ENCODE measurements at regions not wholly inside any gene's neighbourhood (a gene's known extent, or its start where the extent isn't known, plus 50 kb on each side); places are given as distances from the start of the nearest gene placed in this dataset.

- Mint-ChIP-seq H3K9me3 (peaks cover 1% of the 10 kb centered on the region), H3K36me3 (no peaks in the 10 kb centered on the region), H3K4me1 (no peaks in the 10 kb centered on the region), H3K27ac (no peak overlapping the region), H3K4me3 (no peak overlapping the region), H3K27me3 (no peaks in the 10 kb centered on the region)
- CTCF ChIA-PET, result no interaction called here
- DNase-seq, result no peak
These were observed 67.6 kb downstream of the NMUR2 start for GRCh38 chr5:152337484-152337883.

- Mint-ChIP-seq H3K4me1 (no peaks in the 10 kb centered on the region), H3K4me3 (no peak overlapping the region), H3K27me3 (no peaks in the 10 kb centered on the region), H3K27ac (no peak overlapping the region), H3K36me3 (no peaks in the 10 kb centered on the region), H3K9me3 (peaks cover 1% of the 10 kb centered on the region)
- CTCF ChIA-PET, result no interaction called here
- DNase-seq, result no peak
These were observed 69.6 kb downstream of the NMUR2 start for GRCh38 chr5:152335461-152335860.

GRCh38 chr5:152332716-152333460, 72.2 kb downstream of the NMUR2 start:
- Mint-ChIP-seq H3K4me1 (no peaks in the 10 kb centered on the region), H3K36me3 (no peaks in the 10 kb centered on the region), H3K27ac (no peak overlapping the region), H3K9me3 (no peaks in the 10 kb centered on the region), H3K27me3 (no peaks in the 10 kb centered on the region), H3K4me3 (no peak overlapping the region)
- no peak for DNase-seq
- CTCF ChIA-PET, result interaction anchor here (1.4 kb wide), 1 partner anchor 16 kb away, joined by 4 read pairs; no protein-coding TSS in a partner anchor

GRCh38 chr5:152331718-152332117, 73.4 kb downstream of the NMUR2 start:
- Mint-ChIP-seq H3K36me3 (no peaks in the 10 kb centered on the region), H3K27me3 (no peaks in the 10 kb centered on the region), H3K4me3 (no peak overlapping the region), H3K4me1 (no peaks in the 10 kb centered on the region), H3K9me3 (no peaks in the 10 kb centered on the region), H3K27ac (no peak overlapping the region)
- CTCF ChIA-PET, result no interaction called here
- DNase-seq, result no peak

- Mint-ChIP-seq H3K4me1 (no peaks in the 10 kb centered on the region), H3K4me3 (no peak overlapping the region), H3K27me3 (no peaks in the 10 kb centered on the region), H3K36me3 (no peaks in the 10 kb centered on the region), H3K27ac (no peak overlapping the region), H3K9me3 (no peaks in the 10 kb centered on the region)
- CTCF ChIA-PET, result no interaction called here
- no peak for DNase-seq
These were observed 74.1 kb downstream of the NMUR2 start for GRCh38 chr5:152331006-152331405.

GRCh38 chr5:152329761-152330283, 75.3 kb downstream of the NMUR2 start:
- no peak for DNase-seq
- H3K9me3 Mint-ChIP-seq, result no peaks in the 10 kb centered on the region
- CTCF ChIA-PET, result no interaction called here
- H3K27ac Mint-ChIP-seq, result no peak overlapping the region
- no peaks in the 10 kb centered on the region for H3K27me3 Mint-ChIP-seq
- no peaks in the 10 kb centered on the region for H3K36me3 Mint-ChIP-seq
- H3K4me3 Mint-ChIP-seq, result no peak overlapping the region
- H3K4me1 Mint-ChIP-seq, result no peaks in the 10 kb centered on the region

- Mint-ChIP-seq H3K36me3 (no peaks in the 10 kb centered on the region), H3K9me3 (no peaks in the 10 kb centered on the region), H3K27ac (no peak overlapping the region), H3K27me3 (no peaks in the 10 kb centered on the region), H3K4me1 (no peaks in the 10 kb centered on the region), H3K4me3 (no peak overlapping the region)
- CTCF ChIA-PET, result no interaction called here
- DNase-seq, result no peak
These were observed 75.9 kb downstream of the NMUR2 start for GRCh38 chr5:152329207-152329606.

- DNase-seq, result no peak
- CTCF ChIA-PET, result interaction anchor here (1.4 kb wide), 1 partner anchor 34 kb away, joined by 3 read pairs; no protein-coding TSS in a partner anchor
These were observed 89.1 kb downstream of the NMUR2 start for GRCh38 chr5:152315942-152316341.

GRCh38 chr5:152314196-152314829, 90.8 kb downstream of the NMUR2 start:
- Mint-ChIP-seq H3K4me1 (no peaks in the 10 kb centered on the region), H3K4me3 (no peak overlapping the region), H3K9me3 (no peaks in the 10 kb centered on the region), H3K36me3 (no peaks in the 10 kb centered on the region), H3K27ac (no peak overlapping the region), H3K27me3 (no peaks in the 10 kb centered on the region)
- CTCF ChIA-PET, result interaction anchor here (1.4 kb wide), 1 partner anchor 35 kb away, joined by 3 read pairs; no protein-coding TSS in a partner anchor
- DNase-seq, result no peak

More at GRCh38 chr5:152315942-152316341, 89.1 kb downstream of the NMUR2 start:
- H3K9me3 Mint-ChIP-seq, result no peaks in the 10 kb centered on the region
- H3K27ac Mint-ChIP-seq, result no peak overlapping the region
- no peaks in the 10 kb centered on the region for H3K4me1 Mint-ChIP-seq
- no peak overlapping the region for H3K4me3 Mint-ChIP-seq
- no peaks in the 10 kb centered on the region for H3K27me3 Mint-ChIP-seq
- no peaks in the 10 kb centered on the region for H3K36me3 Mint-ChIP-seq

GRCh38 chr5:152309926-152310450, 95.1 kb downstream of the NMUR2 start:
- CTCF ChIA-PET, result no interaction called here
- no peak for DNase-seq
- H3K27ac Mint-ChIP-seq, result no peak overlapping the region
- H3K4me1 Mint-ChIP-seq, result no peaks in the 10 kb centered on the region
- no peaks in the 10 kb centered on the region for H3K9me3 Mint-ChIP-seq
- H3K4me3 Mint-ChIP-seq, result no peak overlapping the region
- no peaks in the 10 kb centered on the region for H3K36me3 Mint-ChIP-seq
- no peaks in the 10 kb centered on the region for H3K27me3 Mint-ChIP-seq

- Mint-ChIP-seq H3K9me3 (no peaks in the 10 kb centered on the region), H3K36me3 (no peaks in the 10 kb centered on the region), H3K4me1 (no peaks in the 10 kb centered on the region), H3K27ac (no peak overlapping the region), H3K27me3 (no peaks in the 10 kb centered on the region), H3K4me3 (no peak overlapping the region)
- DNase-seq, result no peak
- CTCF ChIA-PET, result no interaction called here
These were observed 98.7 kb downstream of the NMUR2 start for GRCh38 chr5:152306386-152306785.

- Mint-ChIP-seq H3K9me3 (no peaks in the 10 kb centered on the region), H3K4me1 (no peaks in the 10 kb centered on the region), H3K27me3 (no peaks in the 10 kb centered on the region), H3K36me3 (no peaks in the 10 kb centered on the region), H3K4me3 (no peak overlapping the region), H3K27ac (no peak overlapping the region)
- CTCF ChIA-PET, result no interaction called here
- DNase-seq, result no peak
These were observed 99.6 kb downstream of the NMUR2 start for GRCh38 chr5:152305525-152305924.

GRCh38 chr5:152303841-152304240, 101.2 kb downstream of the NMUR2 start:
- no peak for DNase-seq
- H3K9me3 Mint-ChIP-seq, result no peaks in the 10 kb centered on the region
- no peaks in the 10 kb centered on the region for H3K27me3 Mint-ChIP-seq
- CTCF ChIA-PET, result no interaction called here
- no peak overlapping the region for H3K4me3 Mint-ChIP-seq
- H3K27ac Mint-ChIP-seq, result no peak overlapping the region
- no peaks in the 10 kb centered on the region for H3K4me1 Mint-ChIP-seq
- no peaks in the 10 kb centered on the region for H3K36me3 Mint-ChIP-seq

GRCh38 chr5:152297866-152298265, 107.2 kb downstream of the NMUR2 start:
- DNase-seq, result no peak
- no peaks in the 10 kb centered on the region for H3K9me3 Mint-ChIP-seq
- CTCF ChIA-PET, result no interaction called here
- no peak overlapping the region for H3K27ac Mint-ChIP-seq
- H3K27me3 Mint-ChIP-seq, result no peaks in the 10 kb centered on the region
- no peaks in the 10 kb centered on the region for H3K4me1 Mint-ChIP-seq
- no peak overlapping the region for H3K4me3 Mint-ChIP-seq
- H3K36me3 Mint-ChIP-seq, result no peaks in the 10 kb centered on the region

GRCh38 chr5:152293189-152293588, 111.9 kb downstream of the NMUR2 start:
- H3K27me3 Mint-ChIP-seq, result no peaks in the 10 kb centered on the region

More at GRCh38 chr5:152293189-152293588, 111.9 kb downstream of the NMUR2 start:
- Mint-ChIP-seq H3K4me3 (no peak overlapping the region), H3K27ac (no peak overlapping the region), H3K9me3 (no peaks in the 10 kb centered on the region), H3K36me3 (no peaks in the 10 kb centered on the region), H3K4me1 (no peaks in the 10 kb centered on the region)
- DNase-seq, result no peak
- CTCF ChIA-PET, result interaction anchor here (1.1 kb wide), 1 partner anchor 153 kb away, joined by 3 read pairs; no protein-coding TSS in a partner anchor

Measured in activated naive CD4-positive, alpha-beta T cell treated with anti-CD3 and anti-CD28 coated beads, Interleukin-2, amount 10 ng/mL, durations not matched to agents 7 days and 5 days (primary cell).